ENCODE measurements at regions not wholly inside any gene's neighbourhood (a gene's known extent, or its start where the extent isn't known, plus 50 kb on each side); places are given as distances from the start of the nearest gene placed in this dataset.

GRCh38 chr6:56838965-56839364 is 115.9 kb upstream of the BEND6 start:
- no peaks in the 10 kb centered on the region; the same call in 2 of the 3 replicates for H3K9me3 Mint-ChIP-seq
- H3K36me3 Mint-ChIP-seq (ENCODE audit: low read depth): no peaks in the 10 kb centered on the region
- peaks cover 53% of the 10 kb centered on the region for H3K4me1 ChIP-seq (ENCODE audit: insufficient read depth)
- peaks cover 90% of the 10 kb centered on the region for H3K79me2 ChIP-seq (replicated peaks; ENCODE audit: insufficient read depth)
- no peaks in the 10 kb centered on the region for H3F3A ChIP-seq (replicated peaks; ENCODE audit: low read depth)
- H3K27ac ChIP-seq (ENCODE audit: low read depth): no peak overlapping the region
- H3K36me3 ChIP-seq (ENCODE audit: insufficient read depth): no peaks in the 10 kb centered on the region
- peak overlapping the region; percentile 55 for H3K27ac Mint-ChIP-seq
- TF ChIP-seq POLR2AphosphoS5 (IDR thresholded peaks at IDR 0.05; ENCODE audit: low read depth) (no peak), EZH2phosphoT487 (IDR thresholded peaks at IDR 0.05; ENCODE audit: unreplicated experiment) (no peak), STAT1 (IDR thresholded peaks at IDR 0.05; ENCODE audit: unreplicated experiment) (no peak), ZNF114 (CRISPR knock-in tag; IDR thresholded peaks at IDR 0.05) (no peak), EZH2 (IDR thresholded peaks at IDR 0.05; ENCODE audit: low read depth, unreplicated experiment) (no peak), ZNF331 (CRISPR knock-in tag; IDR thresholded peaks at IDR 0.05; ENCODE audit: low read depth) (no peak), REST (IDR thresholded peaks at IDR 0.05; ENCODE audit: unreplicated experiment) (no peak), CREB1 (CRISPR knock-in tag; IDR thresholded peaks at IDR 0.05; ENCODE audit: low read depth) (no peak), ETS1 (IDR thresholded peaks at IDR 0.05) (no peak), JUNB (IDR thresholded peaks at IDR 0.05; ENCODE audit: unreplicated experiment) (no peak), NANOG (IDR thresholded peaks at IDR 0.05; ENCODE audit: borderline replicate concordance) (no peak), ZNF462 (CRISPR knock-in tag; IDR thresholded peaks at IDR 0.05) (no peak), CTCF (conservative IDR thresholded peaks at IDR 0.05; ENCODE audit: low read depth in 2 of 2) (no peak)
- H3K4me3 Mint-ChIP-seq: 0 out of 3 replicates have a peak overlapping the region, but pooled peaks have one; percentile 8
- DNase-seq (ENCODE audit: low spot score) (no peak), ATAC-seq (no peak)
- 0 out of 2 replicates have a peak overlapping the region, but pooled peaks have one; percentile 6 for H3K4me3 ChIP-seq
- H3K27me3 Mint-ChIP-seq (ENCODE audit: insufficient read depth, low read depth, poor library complexity): peaks cover 8% of the 10 kb centered on the region
- H4K20me1 ChIP-seq (replicated peaks; ENCODE audit: insufficient read depth): peaks cover 8% of the 10 kb centered on the region; the same call in 1 of the 2 replicates
- H2AFZ ChIP-seq: no peak overlapping the region
- no peaks in the 10 kb centered on the region for H3K27me3 ChIP-seq (ENCODE audit: insufficient read depth)
- H3K4me2 ChIP-seq: peak overlapping the region; percentile 4; the same call in 1 of the 2 replicates
- H3K4me1 Mint-ChIP-seq: peaks cover 53% of the 10 kb centered on the region
- no peaks in the 10 kb centered on the region for H3K9me2 ChIP-seq (ENCODE audit: insufficient read depth)

Data from GM23338 (cell line).